ENCODE measurements at regions not wholly inside any gene's neighbourhood (a gene's known extent, or its start where the extent isn't known, plus 50 kb on each side); places are given as distances from the start of the nearest gene placed in this dataset.

- no peaks in the 10 kb centered on the region for H3K9me3 ChIP-seq (ENCODE audit: insufficient read depth, low read depth, low read length)
- H3K36me3 ChIP-seq (ENCODE audit: control insufficient read depth in 1 of 2, insufficient read depth in 2 of 2, low read length in 2 of 2): no peaks in the 10 kb centered on the region
- no peak overlapping the region for H2AK5ac ChIP-seq (ENCODE audit: low read length)
- no CpG with 5 or more reads among the region's 2 CpGs for WGBS (ENCODE audit: extremely low coverage, insufficient coverage, insufficient read length)
- no peak overlapping the region for H3K27ac ChIP-seq (ENCODE audit: low read depth, low read length)
- H2BK120ac ChIP-seq (ENCODE audit: insufficient read depth, low read length, poor library complexity): no peak overlapping the region
- no peaks in the 10 kb centered on the region for H3K79me1 ChIP-seq (ENCODE audit: low read length)
- H3K4me2 ChIP-seq (ENCODE audit: low read length): no peak overlapping the region
- no peak overlapping the region for H3K4ac ChIP-seq (ENCODE audit: low read depth, low read length)
- DNase-seq: no peak
- no peak overlapping the region for H2BK5ac ChIP-seq (ENCODE audit: low read depth, low read length, poor library complexity)
- H3K14ac ChIP-seq (ENCODE audit: low read length): no peak overlapping the region
- no peak overlapping the region for H4K12ac ChIP-seq (ENCODE audit: low read depth, low read length)
- no peak overlapping the region for H3K9ac ChIP-seq (ENCODE audit: low read length)
- H3K4me1 ChIP-seq (ENCODE audit: control insufficient read depth in 1 of 2, insufficient read depth in 2 of 2, low read length in 2 of 2): no peaks in the 10 kb centered on the region
- H4K8ac ChIP-seq (ENCODE audit: low read depth, low read length): no peak overlapping the region
- H4K91ac ChIP-seq (ENCODE audit: low read depth, low read length): no peak overlapping the region
- H2BK12ac ChIP-seq (ENCODE audit: low read length): no peak overlapping the region
- H2AFZ ChIP-seq (ENCODE audit: insufficient read depth, low read length, poor library complexity): no peak overlapping the region
- no peak overlapping the region for H3K23ac ChIP-seq (ENCODE audit: low read length)
- H3K27me3 ChIP-seq (ENCODE audit: insufficient read depth, low read length): no peaks in the 10 kb centered on the region
- no peaks in the 10 kb centered on the region for H3K79me2 ChIP-seq (ENCODE audit: control insufficient read depth, insufficient read depth, low read length, poor library complexity)
- no peak overlapping the region for H3K18ac ChIP-seq (ENCODE audit: low read length)
- no peak overlapping the region for H3K4me3 ChIP-seq (ENCODE audit: low read depth, low read length)
Measured at GRCh38 chr14:61885203-61885961, 123.2 kb downstream of the SNAPC1 start.

DNA sequence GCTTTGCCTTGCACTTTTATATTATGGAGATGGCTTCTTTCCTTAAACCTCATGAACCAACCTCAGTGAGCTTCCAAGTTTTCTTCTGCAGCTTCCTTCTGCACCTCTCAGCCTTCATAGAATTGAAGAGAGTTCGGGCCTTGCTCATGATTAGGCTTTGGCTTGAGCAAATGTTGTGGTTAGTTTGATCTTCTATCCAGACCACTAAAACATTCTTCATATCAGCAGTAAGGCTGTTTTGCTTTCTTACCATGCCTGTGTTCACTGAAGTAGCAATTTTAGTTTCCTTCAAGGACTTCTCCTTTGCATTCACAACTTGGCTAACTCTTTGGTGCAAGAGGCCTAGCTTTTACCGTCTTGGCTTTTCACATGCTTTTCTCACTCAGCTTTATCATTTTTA, 125.4 kb downstream of the SNAPC1 start:
- H3K79me2 ChIP-seq (ENCODE audit: control insufficient read depth, insufficient read depth, low read length, poor library complexity): no peaks in the 10 kb centered on the region
- WGBS (ENCODE audit: extremely low coverage, insufficient coverage, insufficient read length): no CpG with 5 or more reads among the region's 2 CpGs

GRCh38 chr14:61889914-61890351, 127.7 kb downstream of the SNAPC1 start:
- Histone ChIP-seq H4K91ac (ENCODE audit: low read depth, low read length) (no peak overlapping the region), H3K14ac (ENCODE audit: low read length) (no peak overlapping the region), H2BK12ac (ENCODE audit: low read length) (no peak overlapping the region), H2BK120ac (ENCODE audit: insufficient read depth, low read length, poor library complexity) (no peak overlapping the region), H3K9ac (ENCODE audit: low read length) (no peak overlapping the region), H3K9me3 (ENCODE audit: insufficient read depth, low read depth, low read length) (no peaks in the 10 kb centered on the region), H2BK5ac (ENCODE audit: low read depth, low read length, poor library complexity) (no peak overlapping the region), H3K27me3 (ENCODE audit: insufficient read depth, low read length) (no peaks in the 10 kb centered on the region), H4K12ac (ENCODE audit: low read depth, low read length) (no peak overlapping the region), H3K27ac (ENCODE audit: low read depth, low read length) (no peak overlapping the region), H3K4ac (ENCODE audit: low read depth, low read length) (no peak overlapping the region), H3K36me3 (ENCODE audit: control insufficient read depth in 1 of 2, insufficient read depth in 2 of 2, low read length in 2 of 2) (no peaks in the 10 kb centered on the region), H3K18ac (ENCODE audit: low read length) (no peak overlapping the region), H2AK5ac (ENCODE audit: low read length) (no peak overlapping the region), H3K4me2 (ENCODE audit: low read length) (no peak overlapping the region), H3K4me1 (ENCODE audit: control insufficient read depth in 1 of 2, insufficient read depth in 2 of 2, low read length in 2 of 2) (no peaks in the 10 kb centered on the region), H3K79me2 (ENCODE audit: control insufficient read depth, insufficient read depth, low read length, poor library complexity) (no peaks in the 10 kb centered on the region), H3K23ac (ENCODE audit: low read length) (no peak overlapping the region), H2AFZ (ENCODE audit: insufficient read depth, low read length, poor library complexity) (no peak overlapping the region), H3K4me3 (ENCODE audit: low read depth, low read length) (no peak overlapping the region), H3K79me1 (ENCODE audit: low read length) (no peaks in the 10 kb centered on the region), H4K8ac (ENCODE audit: low read depth, low read length) (no peak overlapping the region)
- no peak for DNase-seq
- no CpG with 5 or more reads among the region's 4 CpGs for WGBS (ENCODE audit: extremely low coverage, insufficient coverage, insufficient read length)

More for the DNA sequence above, 125.4 kb downstream of the SNAPC1 start:
- no peak overlapping the region for H2BK120ac ChIP-seq (ENCODE audit: insufficient read depth, low read length, poor library complexity)
- H3K27ac ChIP-seq (ENCODE audit: low read depth, low read length): no peak overlapping the region
- H3K14ac ChIP-seq (ENCODE audit: low read length): no peak overlapping the region
- no peak overlapping the region for H2AFZ ChIP-seq (ENCODE audit: insufficient read depth, low read length, poor library complexity)
- no peak overlapping the region for H3K4me3 ChIP-seq (ENCODE audit: low read depth, low read length)
- H3K4ac ChIP-seq (ENCODE audit: low read depth, low read length): no peak overlapping the region
- H3K18ac ChIP-seq (ENCODE audit: low read length): no peak overlapping the region
- H2BK5ac ChIP-seq (ENCODE audit: low read depth, low read length, poor library complexity): no peak overlapping the region
- no peaks in the 10 kb centered on the region for H3K79me1 ChIP-seq (ENCODE audit: low read length)
- H4K8ac ChIP-seq (ENCODE audit: low read depth, low read length): no peak overlapping the region
- no peak overlapping the region for H3K4me2 ChIP-seq (ENCODE audit: low read length)
- no peak overlapping the region for H3K23ac ChIP-seq (ENCODE audit: low read length)
- H4K91ac ChIP-seq (ENCODE audit: low read depth, low read length): no peak overlapping the region
- no peaks in the 10 kb centered on the region for H3K9me3 ChIP-seq (ENCODE audit: insufficient read depth, low read depth, low read length)
- H2AK5ac ChIP-seq (ENCODE audit: low read length): no peak overlapping the region
- no peaks in the 10 kb centered on the region for H3K4me1 ChIP-seq (ENCODE audit: control insufficient read depth in 1 of 2, insufficient read depth in 2 of 2, low read length in 2 of 2)
- no peak for DNase-seq
- H4K12ac ChIP-seq (ENCODE audit: low read depth, low read length): no peak overlapping the region
- no peaks in the 10 kb centered on the region for H3K36me3 ChIP-seq (ENCODE audit: control insufficient read depth in 1 of 2, insufficient read depth in 2 of 2, low read length in 2 of 2)
- no peak overlapping the region for H2BK12ac ChIP-seq (ENCODE audit: low read length)
- no peaks in the 10 kb centered on the region for H3K27me3 ChIP-seq (ENCODE audit: insufficient read depth, low read length)
- H3K9ac ChIP-seq (ENCODE audit: low read length): no peak overlapping the region

GRCh38 chr14:61891170-61891569, 128.9 kb downstream of the SNAPC1 start:
- WGBS (ENCODE audit: extremely low coverage, insufficient coverage, insufficient read length): no CpG with 5 or more reads among the region's 5 CpGs
- no peaks in the 10 kb centered on the region for H3K4me1 ChIP-seq (ENCODE audit: control insufficient read depth in 1 of 2, insufficient read depth in 2 of 2, low read length in 2 of 2)
- H3K79me2 ChIP-seq (ENCODE audit: control insufficient read depth, insufficient read depth, low read length, poor library complexity): no peaks in the 10 kb centered on the region
- H3K9me3 ChIP-seq (ENCODE audit: insufficient read depth, low read depth, low read length): no peaks in the 10 kb centered on the region
- H3K9ac ChIP-seq (ENCODE audit: low read length): no peak overlapping the region
- no peak overlapping the region for H3K27ac ChIP-seq (ENCODE audit: low read depth, low read length)
- no peak overlapping the region for H3K18ac ChIP-seq (ENCODE audit: low read length)
- no peak overlapping the region for H3K23ac ChIP-seq (ENCODE audit: low read length)
- no peak overlapping the region for H4K8ac ChIP-seq (ENCODE audit: low read depth, low read length)
- no peaks in the 10 kb centered on the region for H3K79me1 ChIP-seq (ENCODE audit: low read length)
- H3K4ac ChIP-seq (ENCODE audit: low read depth, low read length): no peak overlapping the region
- no peak overlapping the region for H2BK12ac ChIP-seq (ENCODE audit: low read length)
- H3K27me3 ChIP-seq (ENCODE audit: insufficient read depth, low read length): no peaks in the 10 kb centered on the region
- peak in 1 of 2 donors; percentile 28 for DNase-seq
- no peak overlapping the region for H2BK5ac ChIP-seq (ENCODE audit: low read depth, low read length, poor library complexity)
- no peak overlapping the region for H3K4me2 ChIP-seq (ENCODE audit: low read length)
- H3K36me3 ChIP-seq (ENCODE audit: control insufficient read depth in 1 of 2, insufficient read depth in 2 of 2, low read length in 2 of 2): no peaks in the 10 kb centered on the region
- no peak overlapping the region for H2BK120ac ChIP-seq (ENCODE audit: insufficient read depth, low read length, poor library complexity)
- no peak overlapping the region for H3K14ac ChIP-seq (ENCODE audit: low read length)
- no peak overlapping the region for H2AK5ac ChIP-seq (ENCODE audit: low read length)
- no peak overlapping the region for H3K4me3 ChIP-seq (ENCODE audit: low read depth, low read length)
- no peak overlapping the region for H2AFZ ChIP-seq (ENCODE audit: insufficient read depth, low read length, poor library complexity)
- H4K91ac ChIP-seq (ENCODE audit: low read depth, low read length): no peak overlapping the region
- no peak overlapping the region for H4K12ac ChIP-seq (ENCODE audit: low read depth, low read length)

All from trophoblast cell (in vitro differentiated cells and primary cell).